ENCODE measurements at regions not wholly inside any gene's neighbourhood (a gene's known extent, or its start where the extent isn't known, plus 50 kb on each side); places are given as distances from the start of the nearest gene placed in this dataset.
A peak's percentile ranks its signal among the peaks of the same experiment; 100 is the strongest.
"Not testable (repeated sequence)": the region's sequence is repeated elsewhere in the genome, so short reads cannot be mapped to it uniquely, and the experiment has no call there.

DNA sequence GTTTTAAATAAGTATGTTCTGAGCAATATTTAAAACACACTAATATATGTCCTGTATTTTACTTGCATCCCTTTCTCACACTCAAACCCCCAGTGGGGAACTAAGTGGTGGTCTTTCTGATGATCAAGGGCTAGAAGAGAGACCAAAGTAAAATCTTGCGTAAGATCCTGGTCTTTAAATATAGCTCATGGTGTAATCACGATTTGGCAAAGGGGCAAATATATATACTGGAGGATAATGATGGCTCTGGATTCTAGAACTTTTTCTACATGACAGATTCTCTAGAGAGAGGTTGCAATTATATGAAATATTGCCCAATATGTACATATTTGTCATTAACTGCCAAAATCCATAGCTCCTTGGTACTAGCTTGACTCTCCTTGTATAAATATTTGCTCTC, 438.3 kb downstream of the NXPH1 start:
- intact Hi-C loops (cut with DNase I), result no loop called here
- Histone ChIP-seq H3K4me1 (no peaks in the 10 kb centered on the region), H3K27me3 (no peaks in the 10 kb centered on the region), H3K9me3 (peaks cover 0 to 3% of the 10 kb centered on the region in 2 donors), H3K27ac (no peak overlapping the region), H3K36me3 (no peaks in the 10 kb centered on the region), H3K4me3 (no peak overlapping the region)
- DNase-seq (no peak), ATAC-seq (no peak)
- TF ChIP-seq, protein P1, sequence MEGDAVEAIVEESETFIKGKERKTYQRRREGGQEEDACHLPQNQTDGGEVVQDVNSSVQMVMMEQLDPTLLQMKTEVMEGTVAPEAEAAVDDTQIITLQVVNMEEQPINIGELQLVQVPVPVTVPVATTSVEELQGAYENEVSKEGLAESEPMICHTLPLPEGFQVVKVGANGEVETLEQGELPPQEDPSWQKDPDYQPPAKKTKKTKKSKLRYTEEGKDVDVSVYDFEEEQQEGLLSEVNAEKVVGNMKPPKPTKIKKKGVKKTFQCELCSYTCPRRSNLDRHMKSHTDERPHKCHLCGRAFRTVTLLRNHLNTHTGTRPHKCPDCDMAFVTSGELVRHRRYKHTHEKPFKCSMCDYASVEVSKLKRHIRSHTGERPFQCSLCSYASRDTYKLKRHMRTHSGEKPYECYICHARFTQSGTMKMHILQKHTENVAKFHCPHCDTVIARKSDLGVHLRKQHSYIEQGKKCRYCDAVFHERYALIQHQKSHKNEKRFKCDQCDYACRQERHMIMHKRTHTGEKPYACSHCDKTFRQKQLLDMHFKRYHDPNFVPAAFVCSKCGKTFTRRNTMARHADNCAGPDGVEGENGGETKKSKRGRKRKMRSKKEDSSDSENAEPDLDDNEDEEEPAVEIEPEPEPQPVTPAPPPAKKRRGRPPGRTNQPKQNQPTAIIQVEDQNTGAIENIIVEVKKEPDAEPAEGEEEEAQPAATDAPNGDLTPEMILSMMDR (IDR thresholded peaks at IDR 0.05), result no peak

DNA sequence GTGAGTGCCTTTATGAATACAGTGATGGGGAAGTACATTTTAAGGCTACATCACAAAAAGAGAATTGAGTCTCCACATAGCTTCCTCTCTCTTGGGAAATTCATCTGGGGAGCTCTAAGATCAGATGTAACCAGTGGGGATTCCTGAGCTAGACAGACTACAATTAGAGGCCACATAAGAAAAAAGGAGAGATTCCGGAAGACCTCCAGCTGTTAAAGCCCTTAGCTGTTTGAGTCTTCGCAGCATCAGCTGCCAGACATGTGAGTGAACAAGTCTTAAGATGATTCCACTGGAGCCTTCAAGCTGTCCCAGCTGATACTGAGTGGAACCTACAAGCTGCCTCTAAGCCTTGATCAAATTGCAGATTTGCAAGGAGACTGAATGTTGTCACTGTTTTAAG, 448.5 kb downstream of the NXPH1 start:
- intact Hi-C loops (cut with DNase I), result no loop called here
- Histone ChIP-seq H3K4me3 (no peak overlapping the region), H3K27ac (no peak overlapping the region), H3K36me3 (no peaks in the 10 kb centered on the region), H3K9me3 (peaks cover 0 to 7% of the 10 kb centered on the region in 2 donors), H3K27me3 (no peaks in the 10 kb centered on the region), H3K4me1 (no peaks in the 10 kb centered on the region)
- ATAC-seq, result no peak
- no peak for DNase-seq
- TF ChIP-seq, protein P1 (IDR thresholded peaks at IDR 0.05), result no peak

DNA sequence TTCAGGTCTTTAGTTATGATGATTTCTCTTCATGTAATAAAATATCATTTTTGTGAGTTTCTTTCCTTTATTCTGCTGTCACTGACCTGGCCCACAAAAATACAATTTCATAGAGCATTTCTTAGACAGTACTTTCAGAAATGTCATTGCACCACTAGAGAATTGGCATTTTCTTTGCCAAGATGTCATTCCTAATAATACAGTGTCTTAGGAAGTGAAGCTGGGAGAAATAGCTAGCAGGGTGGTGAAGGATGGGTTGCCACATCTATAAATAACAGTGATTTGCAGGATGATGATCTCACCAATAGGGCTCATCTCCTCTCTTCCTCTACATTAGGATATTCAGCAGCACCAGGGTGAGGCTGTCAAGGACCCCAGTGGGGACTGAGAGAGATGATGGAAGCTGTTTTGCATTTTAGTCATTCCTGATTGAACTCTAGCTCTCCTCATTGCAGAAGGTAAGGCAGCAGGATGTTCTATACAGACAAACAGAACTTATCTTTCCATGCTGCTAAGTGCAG, 452.1 kb downstream of the NXPH1 start:
- DNase-seq (no peak), ATAC-seq (no peak)
- peaks cover 0 to 6% of the 10 kb centered on the region in 2 donors for H3K9me3 ChIP-seq
- no peaks in the 10 kb centered on the region for H3K27me3 ChIP-seq
- no peaks in the 10 kb centered on the region for H3K4me1 ChIP-seq
- H3K4me3 ChIP-seq, result no peak overlapping the region
- H3K27ac ChIP-seq, result no peak overlapping the region
- H3K36me3 ChIP-seq, result no peaks in the 10 kb centered on the region
- TF ChIP-seq, protein P1 (IDR thresholded peaks at IDR 0.05), result no peak
- intact Hi-C loops (cut with DNase I), result no loop called here

DNA sequence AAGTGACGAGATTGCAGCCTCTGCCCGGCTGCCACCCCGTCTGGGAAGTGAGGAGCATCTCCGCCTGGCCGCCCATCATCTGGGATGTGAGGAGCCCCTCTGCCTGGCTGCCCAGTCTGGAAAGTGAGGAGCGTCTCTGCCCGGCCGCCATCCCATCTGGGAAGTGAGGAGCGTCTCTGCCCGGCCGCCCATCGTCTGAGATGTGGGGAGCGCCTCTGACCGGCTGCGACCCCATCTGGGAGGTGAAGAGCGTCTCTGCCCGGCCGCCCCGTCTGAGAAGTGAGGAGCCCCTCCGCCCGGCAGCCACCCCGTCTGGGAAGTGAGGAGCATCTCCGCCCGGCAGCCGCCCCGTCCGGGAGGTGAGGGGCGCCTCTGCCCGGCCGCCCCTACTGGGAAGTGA, 456.9 kb downstream of the NXPH1 start:
- H3K4me1 ChIP-seq; H3K27me3 ChIP-seq; intact Hi-C loops (cut with DNase I); H3K27ac ChIP-seq; H3K4me3 ChIP-seq; H3K36me3 ChIP-seq; ATAC-seq: not testable (repeated sequence)
- peaks cover 0 to 10% of the 10 kb centered on the region in 2 donors for H3K9me3 ChIP-seq
- DNase-seq, result peak in 1 of 4 donors; percentile 24

DNA sequence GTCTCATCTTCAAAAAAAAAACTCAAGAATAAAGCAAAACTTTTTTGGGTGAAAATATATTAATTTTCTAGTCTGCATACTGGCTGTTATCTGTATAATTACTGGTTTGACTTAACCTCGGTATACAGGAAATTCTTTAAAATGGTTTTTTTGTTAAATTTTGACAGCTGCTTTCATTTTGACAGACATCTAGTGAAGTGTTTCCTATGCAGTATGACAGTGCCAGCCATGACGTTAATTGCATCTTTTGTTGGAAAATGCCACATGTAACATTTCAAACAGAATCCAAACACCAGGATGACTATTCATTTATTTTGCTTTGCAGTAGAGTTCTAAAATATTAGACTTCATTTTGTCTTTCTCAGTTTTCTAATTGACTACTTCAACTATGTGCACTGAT, 460.4 kb downstream of the NXPH1 start:
- Histone ChIP-seq H3K9me3 (peaks cover 0 to 14% of the 10 kb centered on the region in 2 donors), H3K36me3 (no peaks in the 10 kb centered on the region), H3K27me3 (no peaks in the 10 kb centered on the region), H3K27ac (no peak overlapping the region), H3K4me1 (no peaks in the 10 kb centered on the region), H3K4me3 (no peak overlapping the region)
- ATAC-seq (no peak), DNase-seq (no peak)
- intact Hi-C loops (cut with DNase I), result no loop called here
- TF ChIP-seq, protein P1 (IDR thresholded peaks at IDR 0.05), result no peak

DNA sequence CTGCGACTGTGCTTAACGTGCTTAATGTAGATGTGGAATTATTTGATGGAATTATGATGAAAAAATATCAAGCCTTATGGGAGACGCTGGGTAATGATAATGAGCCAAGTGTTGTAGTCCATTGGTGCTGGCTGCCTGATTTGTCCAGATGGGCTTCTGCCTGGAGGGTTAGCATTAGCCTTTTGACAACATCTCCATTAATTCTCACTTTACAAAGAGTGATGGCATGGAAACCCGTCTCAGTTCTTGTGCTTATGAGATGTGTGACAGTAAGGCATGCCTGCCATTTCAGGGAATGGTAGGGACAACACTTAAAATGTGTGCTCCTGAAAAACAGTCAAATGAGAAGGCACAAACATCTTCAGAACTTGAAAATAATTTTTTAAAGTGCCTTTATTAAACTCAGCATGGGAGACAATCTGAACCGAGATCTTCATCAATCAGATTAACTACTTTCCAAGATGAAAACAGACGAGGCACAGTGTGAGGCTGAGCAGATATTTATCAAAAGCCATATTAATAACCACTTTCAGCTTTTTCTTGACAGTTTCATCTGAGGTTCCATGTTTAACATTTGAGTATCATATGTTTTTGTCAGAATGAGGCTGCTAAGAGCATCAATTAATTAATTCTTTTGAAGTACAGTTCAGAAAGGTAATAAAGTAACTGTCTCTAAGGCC, 473.1 kb downstream of the NXPH1 start:
- Histone ChIP-seq H3K27ac (no peak overlapping the region), H3K4me1 (no peaks in the 10 kb centered on the region), H3K27me3 (no peaks in the 10 kb centered on the region), H3K9me3 (no peaks in the 10 kb centered on the region), H3K36me3 (no peaks in the 10 kb centered on the region), H3K4me3 (no peak overlapping the region)
- TF ChIP-seq, protein P1 (IDR thresholded peaks at IDR 0.05), result no peak
- DNase-seq (no peak), ATAC-seq (no peak)
- intact Hi-C loops (cut with DNase I), result no loop called here

Data from left lung (tissue), 4 donors.